K562 (cell line): ENCODE measurements at regions not wholly inside any gene's neighbourhood (a gene's known extent, or its start where the extent isn't known, plus 50 kb on each side); places are given as distances from the start of the nearest gene placed in this dataset.

Source experiments
- ATAC-seq: fragments of 200-7000 bp; cut with Tn5 transposase; 3 replicates; pipeline ENCODE4 v1.9.1; 2020; ENCODE audit warnings: moderate library complexity
- BruUV-seq: library from RNA; stranded (reverse); fragments of 400-500 nt; replicated peaks from 2 replicates; lab custom pipeline; 2021; lab: Mats Ljungman, UMichigan
- CTCF ChIA-PET: fragments of 300-600 bp; formaldehyde crosslinking; extraction: SDS; loops from one replicate; lab custom pipeline; 2021; ENCODE audit warnings: low intra/inter-chr PET ratio; lab: Yijun Ruan, JAX
- POLR2A ChIA-PET: fragments of 300-600, 350-650 bp; sonication (Branson Sonifier 250); formaldehyde crosslinking; extraction: SDS; loops from one replicate; lab custom pipeline; 2021; ENCODE audit warnings: antibody characterized with exemption, inconsistent platforms; lab: Yijun Ruan, JAX
- DNase-seq, 4 experiments: peaks; one replicate each; pipeline versions ENCODE4 v3.0.0 to v3.0.0-alpha.2; 2011 to 2018; ENCODE audit warnings: low spot score in 3 of 4, mixed read lengths in 3 of 4; ENCODE audit errors: extremely low read depth in 1 of 4
- FAIRE-seq: peaks from 2 replicates; lab custom pipeline; 2011; peaks lifted over from hg19 to GRCh38; lab: Jason Lieb, UNC
- H2AFZ ChIP-seq: 2 replicates; pipeline ENCODE4 v1.6.0; 2011; ENCODE audit warnings: low read depth, low read length, control low read depth, inconsistent platforms
- H3K27ac ChIP-seq: fragments of 200-600 bp; 3 replicates; pipeline ENCODE4 v1.8.0; 2011; ENCODE audit warnings: low read depth, mild to moderate bottlenecking, control low read depth, inconsistent platforms, low read length, moderate library complexity, mixed read lengths; ENCODE audit errors: extremely low read depth
- H3K27me3 ChIP-seq, 2 experiments: fragments of 300-600 bp in 1 of 2; 2 replicates in 1 of 2; 3 replicates in 1 of 2; pipeline versions ENCODE4 v1.6.0 to v1.8.0; 2011; ENCODE audit warnings: inconsistent platforms in 2 of 2, low read length in 2 of 2, mild to moderate bottlenecking in 1 of 2, mixed read lengths in 1 of 2, moderate library complexity in 1 of 2; ENCODE audit not compliant: control insufficient read depth in 2 of 2, insufficient read depth in 2 of 2
- H3K36me3 ChIP-seq: fragments of 300-600 bp; 3 replicates; pipeline ENCODE4 v1.8.0; 2011; ENCODE audit warnings: mild to moderate bottlenecking, low read length, inconsistent platforms; ENCODE audit not compliant: control insufficient read depth, insufficient read depth
- H3K4me1 ChIP-seq, 2 experiments: fragments of 200-600 bp in 1 of 2; replicated peaks in 1 of 2; 2 replicates in 1 of 2; 3 replicates in 1 of 2; pipeline versions ENCODE4 v1.5.1 to v1.8.0; 2011; ENCODE audit warnings: inconsistent platforms in 2 of 2, low read length in 2 of 2, mild to moderate bottlenecking in 1 of 2, mixed read lengths in 1 of 2, moderate library complexity in 1 of 2; ENCODE audit not compliant: control insufficient read depth in 2 of 2, insufficient read depth in 2 of 2
- H3K4me2 ChIP-seq: 2 replicates; pipeline ENCODE4 v1.6.1; 2011; ENCODE audit warnings: low read length, control low read depth, inconsistent platforms, mixed read lengths; ENCODE audit not compliant: insufficient read depth
- H3K4me3 ChIP-seq: fragments of 200-600 bp; sonication (generic), shearing (Covaris generic); 2 replicates; pipeline ENCODE4 v1.5.1; 2016; ENCODE audit warnings: control low read depth, inconsistent platforms
- H3K79me2 ChIP-seq: fragments of 200-600 bp; 3 replicates; pipeline ENCODE4 v1.8.0; 2011; ENCODE audit warnings: low read length, inconsistent platforms; ENCODE audit not compliant: control insufficient read depth, insufficient read depth
- H3K9ac ChIP-seq, 2 experiments: 2 replicates each; pipeline versions ENCODE4 v1.6.0 to v1.6.1; 2011; ENCODE audit warnings: low read depth in 2 of 2, low read length in 2 of 2, control low read depth in 1 of 2, inconsistent platforms in 1 of 2, mild to moderate bottlenecking in 1 of 2, mixed read lengths in 1 of 2; ENCODE audit not compliant: insufficient read depth in 1 of 2
- H3K9me1 ChIP-seq: one replicate; pipeline ENCODE4 v1.6.0; 2011; ENCODE audit warnings: inconsistent platforms, mild to moderate bottlenecking, low read length, moderate library complexity; ENCODE audit not compliant: control insufficient read depth, insufficient read depth
- H3K9me3 ChIP-seq: replicated peaks from 2 replicates; pipeline ENCODE4 v1.5.1; 2011; ENCODE audit warnings: low read depth, low read length, inconsistent platforms; ENCODE audit not compliant: control insufficient read depth, insufficient read depth
- H4K20me1 ChIP-seq: replicated peaks from 2 replicates; pipeline ENCODE4 v1.6.1; 2011; ENCODE audit warnings: low read length, inconsistent platforms, mixed read lengths; ENCODE audit not compliant: control insufficient read depth, insufficient read depth
- NONO ChIP-seq, 2 experiments: fragments of 200-400 bp in 1 of 2; fragments of 450-650 bp in 1 of 2; formaldehyde crosslinking in 1 of 2; IDR thresholded peaks; 2 replicates each; pipeline ENCODE4 v1.6.1; 2017; ENCODE audit warnings: low read depth in 2 of 2, mild to moderate bottlenecking in 2 of 2, moderate library complexity in 2 of 2, low read length in 1 of 2
- NR2F6 ChIP-seq: fragments of 450-650 bp; formaldehyde crosslinking; IDR thresholded peaks from 2 replicates; pipeline ENCODE4 v1.4.0; 2020; ENCODE audit warnings: mild to moderate bottlenecking
- PTRF ChIP-seq: fragments of 450-650 bp; IDR thresholded peaks from 2 replicates; pipeline ENCODE4 v1.6.1; 2016; ENCODE audit warnings: mild to moderate bottlenecking, missing genetic modification characterization, missing compliant biosample characterization
- SIN3B ChIP-seq: fragments of 450-650 bp; IDR thresholded peaks from 2 replicates; pipeline ENCODE4 v1.6.1; 2017; ENCODE audit warnings: low read depth, mild to moderate bottlenecking, moderate library complexity
- ZC3H8 ChIP-seq: fragments of 450-650 bp; IDR thresholded peaks from 2 replicates; pipeline ENCODE4 v1.6.1; 2017
- WGBS: fragments of 100-300 bp; shearing (Covaris generic); methylation state at CpG from one replicate; pipeline ENCODE4 v1.1.6; 2016; ENCODE audit warnings: low coverage, mixed read lengths; ENCODE audit not compliant: insufficient coverage; ENCODE audit errors: missing lambda C conversion rate; 5-methylcytosine and 5-hydroxymethylcytosine counted together
- in situ Hi-C: fragments of 300-500 bp; cut with MboI; formaldehyde crosslinking; loops from 4 replicates; pipeline ENCODE4 v1.15.0; 2018; ENCODE audit warnings: inconsistent platforms, mixed read lengths
- intact Hi-C: fragments of 100-400 bp; cut with micrococcal nuclease; formaldehyde crosslinking; loops from 2 replicates; pipeline ENCODE4 v1.14.2; 2022
- TF ChIP-seq, protein P1 (sequence below): sonication (generic); formaldehyde crosslinking; IDR thresholded peaks from 2 replicates; pipeline ENCODE4 v1.8.0; 2022; ENCODE audit warnings: mild to moderate bottlenecking, missing genetic modification reagents, borderline replicate concordance

DNA sequence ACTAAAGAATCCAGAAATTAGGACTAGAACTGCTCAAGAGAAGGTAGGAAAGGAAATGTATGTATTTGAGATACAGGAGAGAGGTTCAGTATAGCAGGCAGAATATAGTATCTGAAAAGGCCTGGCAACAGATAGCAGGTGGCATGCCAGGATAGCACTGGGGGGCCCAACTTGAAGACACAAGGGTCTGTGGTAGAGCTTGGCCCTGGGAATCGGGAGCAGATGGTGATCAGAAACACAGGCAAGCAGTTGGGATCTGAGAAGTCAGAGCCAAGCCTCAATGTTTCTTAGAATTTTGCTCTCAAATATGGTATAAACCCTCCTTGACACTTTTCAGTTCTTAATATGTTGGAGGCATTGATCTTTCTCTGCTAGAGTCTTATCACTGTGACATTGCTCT, 499.8 kb upstream of the CD180 start:
- FAIRE-seq (no peak), DNase-seq (no peak), ATAC-seq (no peak)
- Histone ChIP-seq H3K9me3 (no peaks in the 10 kb centered on the region), H3K27me3 (no peaks in the 10 kb centered on the region), H3K27ac (no peak overlapping the region), H3K9ac (no peak overlapping the region), H3K79me2 (no peaks in the 10 kb centered on the region), H3K4me2 (no peak overlapping the region), H3K36me3 (no peaks in the 10 kb centered on the region), H2AFZ (no peak overlapping the region), H3K9me1 (no peaks in the 10 kb centered on the region), H4K20me1 (no peaks in the 10 kb centered on the region), H3K4me3 (no peak overlapping the region), H3K4me1 (no peaks in the 10 kb centered on the region)
- CTCF ChIA-PET, result no interaction called here
- WGBS, result 0% methylated on average over 1 of the region's 1 CpG
- in situ Hi-C loops (no loop called here), intact Hi-C loops (no loop called here)
- no TSS peak for BruUV-seq
- POLR2A ChIA-PET, result no interaction called here
- TF ChIP-seq NR2F6, result no peak
- TF ChIP-seq ZC3H8, result no peak
- TF ChIP-seq NONO (IDR thresholded peaks at IDR 0.05; ENCODE audit: low read depth in 2 of 2, low read length in 1 of 2), result no peak
- TF ChIP-seq, protein P1, sequence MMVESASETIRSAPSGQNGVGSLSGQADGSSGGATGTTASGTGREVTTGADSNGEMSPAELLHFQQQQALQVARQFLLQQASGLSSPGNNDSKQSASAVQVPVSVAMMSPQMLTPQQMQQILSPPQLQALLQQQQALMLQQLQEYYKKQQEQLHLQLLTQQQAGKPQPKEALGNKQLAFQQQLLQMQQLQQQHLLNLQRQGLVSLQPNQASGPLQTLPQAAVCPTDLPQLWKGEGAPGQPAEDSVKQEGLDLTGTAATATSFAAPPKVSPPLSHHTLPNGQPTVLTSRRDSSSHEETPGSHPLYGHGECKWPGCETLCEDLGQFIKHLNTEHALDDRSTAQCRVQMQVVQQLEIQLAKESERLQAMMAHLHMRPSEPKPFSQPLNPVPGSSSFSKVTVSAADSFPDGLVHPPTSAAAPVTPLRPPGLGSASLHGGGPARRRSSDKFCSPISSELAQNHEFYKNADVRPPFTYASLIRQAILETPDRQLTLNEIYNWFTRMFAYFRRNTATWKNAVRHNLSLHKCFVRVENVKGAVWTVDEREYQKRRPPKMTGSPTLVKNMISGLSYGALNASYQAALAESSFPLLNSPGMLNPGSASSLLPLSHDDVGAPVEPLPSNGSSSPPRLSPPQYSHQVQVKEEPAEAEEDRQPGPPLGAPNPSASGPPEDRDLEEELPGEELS (CRISPR knock-in tag), result no peak
- no peak for TF ChIP-seq SIN3B
- no peak for TF ChIP-seq PTRF (tag)
